HCT116 (cell line): ENCODE measurements at regions not wholly inside any gene's neighbourhood (a gene's known extent, or its start where the extent isn't known, plus 50 kb on each side); places are given as distances from the start of the nearest gene placed in this dataset.

Experiments used
- ATAC-seq: fragments of 200-7000 bp; cut with Tn5 transposase; 2 replicates; pipeline ENCODE4 v1.9.1; 2020; ENCODE audit warnings: mild to moderate bottlenecking, moderate library complexity
- BruUV-seq: library from RNA; stranded (reverse); fragments of 400-500 nt; replicated peaks from 2 replicates; lab custom pipeline; 2021; lab: Mats Ljungman, UMichigan
- CTCF ChIA-PET: fragments of 300-600 bp; sonication (Branson Sonifier 250); formaldehyde crosslinking; loops from one replicate; lab custom pipeline; 2021; ENCODE audit warnings: antibody characterized with exemption; lab: Charles Lee
- POLR2A ChIA-PET: fragments of 300-600, 350-600 bp; sonication (Branson Sonifier 250); formaldehyde crosslinking; loops from one replicate; lab custom pipeline; 2021; ENCODE audit warnings: antibody characterized with exemption; lab: Charles Lee
- RAD21 ChIA-PET, 2 experiments: fragments of 300-600 bp; sonication (Branson Sonifier 250); formaldehyde crosslinking; loops; one replicate each; lab custom pipeline; 2023; ENCODE audit warnings: low total read pairs in 2 of 2; ENCODE audit not compliant: uncharacterized antibody in 2 of 2, unreplicated experiment in 2 of 2, low non-redundant PET in 1 of 2; lab: Charles Lee
- DNase-seq: peaks from one replicate; pipeline ENCODE4 v3.0.0-alpha.2; 2010; ENCODE audit warnings: low read depth, low spot score
- H2AFZ ChIP-seq: fragments of 200-600 bp; shearing (Covaris generic), sonication (generic); 2 replicates; pipeline ENCODE4 v1.6.1; 2017; ENCODE audit warnings: low read depth, mixed run types, mixed read lengths, antibody characterized with exemption, low read length; ENCODE audit not compliant: poor library complexity, severe bottlenecking
- H3K27ac ChIP-seq: 2 replicates; pipeline ENCODE4 v1.5.1; 2012; ENCODE audit warnings: low read depth, low read length
- H3K27me3 ChIP-seq: fragments of 200-600 bp; sonication (generic); 2 replicates; pipeline ENCODE4 v1.6.1; 2016; ENCODE audit warnings: mixed run types, low read length, mixed read lengths; ENCODE audit not compliant: insufficient read depth
- H3K36me3 ChIP-seq, 2 experiments: fragments of 200-500 bp in 1 of 2; fragments of 200-600 bp in 1 of 2; sonication (Bioruptor generic) in 1 of 2; sonication (generic) in 1 of 2; 2 replicates each; pipeline versions ENCODE4 v1.5.1 to v1.6.1; 2014 to 2016; ENCODE audit warnings: low read length in 2 of 2, inconsistent platforms in 1 of 2, mixed read lengths in 1 of 2, mixed run types in 1 of 2; ENCODE audit not compliant: insufficient read depth in 2 of 2, control insufficient read depth in 1 of 2
- H3K4me1 ChIP-seq, 2 experiments: fragments of 200-600 bp in 1 of 2; sonication (generic) in 1 of 2; 2 replicates each; pipeline versions ENCODE4 v1.5.1 to v1.6.1; 2012 to 2017; ENCODE audit warnings: low read length in 2 of 2, inconsistent platforms in 1 of 2, mild to moderate bottlenecking in 1 of 2, mixed read lengths in 1 of 2, mixed run types in 1 of 2, moderate library complexity in 1 of 2; ENCODE audit not compliant: insufficient read depth in 2 of 2, control insufficient read depth in 1 of 2
- H3K4me2 ChIP-seq: fragments of 200-600 bp; sonication (generic); 2 replicates; pipeline ENCODE4 v1.6.1; 2017; ENCODE audit warnings: mixed run types, low read length, mixed read lengths
- H3K4me3 ChIP-seq, 2 experiments: fragments of 200-600 bp in 1 of 2; sonication (generic) in 1 of 2; replicated peaks in 1 of 2; 2 replicates each; pipeline ENCODE4 v1.5.1; 2011 to 2016; ENCODE audit warnings: low read length in 2 of 2, control low read depth in 1 of 2, low read depth in 1 of 2, mild to moderate bottlenecking in 1 of 2, mixed read lengths in 1 of 2, mixed run types in 1 of 2
- H3K79me2 ChIP-seq: fragments of 200-600 bp; sonication (generic); 2 replicates; pipeline ENCODE4 v1.6.1; 2017; ENCODE audit warnings: mild to moderate bottlenecking, mixed run types, low read length, moderate library complexity, mixed read lengths; ENCODE audit not compliant: insufficient read depth
- H3K9ac ChIP-seq: fragments of 200-600 bp; sonication (generic); 2 replicates; pipeline ENCODE4 v1.6.1; 2016; ENCODE audit warnings: low read length, mixed read lengths
- H3K9me2 ChIP-seq: fragments of 200-600 bp; sonication (generic), shearing (Covaris generic); 2 replicates; pipeline ENCODE4 v1.6.1; 2017; ENCODE audit warnings: mixed run types, mild to moderate bottlenecking, moderate library complexity; ENCODE audit not compliant: insufficient read depth
- H3K9me3 ChIP-seq, 2 experiments: fragments of 200-500 bp in 1 of 2; fragments of 200-600 bp in 1 of 2; sonication (Bioruptor generic) in 1 of 2; sonication (generic) in 1 of 2; 2 replicates each; pipeline ENCODE4 v1.6.1; 2014 to 2017; ENCODE audit warnings: low read length in 2 of 2, mixed read lengths in 2 of 2, inconsistent platforms in 1 of 2, low read depth in 1 of 2, mild to moderate bottlenecking in 1 of 2, mixed run types in 1 of 2, moderate library complexity in 1 of 2; ENCODE audit not compliant: control insufficient read depth in 1 of 2, insufficient read depth in 1 of 2
- H4K20me1 ChIP-seq: fragments of 200-600 bp; sonication (generic), shearing (Covaris generic); 2 replicates; pipeline ENCODE4 v1.6.1; 2017; ENCODE audit warnings: mixed run types, mild to moderate bottlenecking, moderate library complexity; ENCODE audit not compliant: insufficient read depth
- TCF7L2 ChIP-seq: IDR thresholded peaks from 2 replicates; pipeline ENCODE4 v1.7.0; 2011; ENCODE audit warnings: borderline replicate concordance, inconsistent platforms; ENCODE audit not compliant: insufficient read depth, insufficient read length; ENCODE audit errors: extremely low read depth
- intact Hi-C: fragments of 100-400 bp; cut with micrococcal nuclease; formaldehyde crosslinking; loops from 2 replicates; pipeline ENCODE4 v1.10.0; 2022
- TF ChIP-seq, protein P1 (sequence below), 3 experiments: fragments of 200-600 bp in 1 of 3; sonication (generic) in 1 of 3; IDR thresholded peaks in 2 of 3; conservative IDR thresholded peaks in 1 of 3; 2 replicates each; pipeline ENCODE4 v1.5.1; 2012 to 2017; ENCODE audit warnings: low read depth in 2 of 3, low read length in 2 of 3, antibody characterized with exemption in 1 of 3, borderline replicate concordance in 1 of 3, control low read depth in 1 of 3, mild to moderate bottlenecking in 1 of 3, mixed read lengths in 1 of 3, mixed run types in 1 of 3, moderate library complexity in 1 of 3; ENCODE audit not compliant: insufficient read depth in 1 of 3
- TF ChIP-seq, protein P2 (sequence below): IDR thresholded peaks from 2 replicates; pipeline ENCODE4 v1.6.1; 2012

DNA sequence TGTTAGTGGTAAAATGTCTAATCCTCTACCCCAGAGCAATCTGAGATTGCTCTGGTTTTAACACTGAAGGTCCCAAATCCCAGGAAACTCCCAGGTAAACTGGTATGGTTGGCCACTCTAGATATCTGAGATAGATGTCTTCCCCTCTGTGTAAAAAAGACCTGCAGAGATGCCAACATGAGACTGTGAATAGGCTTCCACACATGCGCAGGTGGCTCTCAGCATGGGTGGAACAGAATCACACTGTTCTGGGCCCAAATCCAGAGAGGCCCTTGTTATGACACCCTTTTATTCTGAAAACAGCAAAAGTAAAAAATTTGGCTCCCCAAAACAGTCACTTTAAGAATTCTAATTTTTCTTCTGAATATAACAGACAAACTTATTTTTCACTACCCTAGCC is 88.7 kb upstream of the BMP5 start (continued):
- TF ChIP-seq, protein P1, sequence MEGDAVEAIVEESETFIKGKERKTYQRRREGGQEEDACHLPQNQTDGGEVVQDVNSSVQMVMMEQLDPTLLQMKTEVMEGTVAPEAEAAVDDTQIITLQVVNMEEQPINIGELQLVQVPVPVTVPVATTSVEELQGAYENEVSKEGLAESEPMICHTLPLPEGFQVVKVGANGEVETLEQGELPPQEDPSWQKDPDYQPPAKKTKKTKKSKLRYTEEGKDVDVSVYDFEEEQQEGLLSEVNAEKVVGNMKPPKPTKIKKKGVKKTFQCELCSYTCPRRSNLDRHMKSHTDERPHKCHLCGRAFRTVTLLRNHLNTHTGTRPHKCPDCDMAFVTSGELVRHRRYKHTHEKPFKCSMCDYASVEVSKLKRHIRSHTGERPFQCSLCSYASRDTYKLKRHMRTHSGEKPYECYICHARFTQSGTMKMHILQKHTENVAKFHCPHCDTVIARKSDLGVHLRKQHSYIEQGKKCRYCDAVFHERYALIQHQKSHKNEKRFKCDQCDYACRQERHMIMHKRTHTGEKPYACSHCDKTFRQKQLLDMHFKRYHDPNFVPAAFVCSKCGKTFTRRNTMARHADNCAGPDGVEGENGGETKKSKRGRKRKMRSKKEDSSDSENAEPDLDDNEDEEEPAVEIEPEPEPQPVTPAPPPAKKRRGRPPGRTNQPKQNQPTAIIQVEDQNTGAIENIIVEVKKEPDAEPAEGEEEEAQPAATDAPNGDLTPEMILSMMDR (IDR thresholded peaks at IDR 0.05 in 2 of 3, conservative IDR thresholded peaks at IDR 0.05 in 1 of 3; ENCODE audit: borderline replicate concordance in 1 of 3, insufficient read depth in 1 of 3, low read depth in 2 of 3, low read length in 2 of 3), result no peak
- TF ChIP-seq, protein P2, sequence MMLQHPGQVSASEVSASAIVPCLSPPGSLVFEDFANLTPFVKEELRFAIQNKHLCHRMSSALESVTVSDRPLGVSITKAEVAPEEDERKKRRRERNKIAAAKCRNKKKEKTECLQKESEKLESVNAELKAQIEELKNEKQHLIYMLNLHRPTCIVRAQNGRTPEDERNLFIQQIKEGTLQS, result no peak
- TF ChIP-seq, all 23 proteins: peak for 0

DNA sequence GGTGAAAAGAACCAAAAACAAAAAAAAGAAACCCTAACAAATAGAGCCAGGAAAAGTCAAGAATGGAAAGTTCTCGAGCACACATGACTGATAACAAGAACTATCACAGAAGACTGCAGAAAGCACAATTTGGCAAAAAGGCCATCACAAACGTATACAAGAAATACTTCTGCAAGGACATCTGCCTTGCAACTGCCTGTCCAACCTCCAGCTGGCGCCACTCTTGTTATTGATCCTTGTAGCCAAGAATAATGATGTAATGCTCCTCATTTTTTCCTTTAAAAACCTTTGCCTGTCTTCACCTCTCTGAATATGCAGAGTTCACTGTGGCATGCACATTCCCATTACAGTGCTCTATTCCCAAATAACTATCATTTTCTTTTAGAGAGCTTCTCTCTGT is 87.9 kb upstream of the BMP5 start:
- Histone ChIP-seq H3K4me3 (no peak overlapping the region), H3K36me3 (no peaks in the 10 kb centered on the region), H3K9me3 (no peaks in the 10 kb centered on the region), H3K4me2 (no peak overlapping the region), H3K9ac (no peak overlapping the region), H3K79me2 (no peaks in the 10 kb centered on the region)
- BruUV-seq, result no TSS peak
- CTCF ChIA-PET, result interaction anchor here (0.8 to 1.8 kb wide), 6 partner anchors 9 to 687 kb away, joined by 3 to 13 read pairs (median 4); no protein-coding TSS in a partner anchor
- RAD21 ChIA-PET, result no interaction called here
- no peak for TF ChIP-seq TCF7L2
- TF ChIP-seq, protein P1 (IDR thresholded peaks at IDR 0.05 in 2 of 3, conservative IDR thresholded peaks at IDR 0.05 in 1 of 3; ENCODE audit: borderline replicate concordance in 1 of 3, insufficient read depth in 1 of 3, low read depth in 2 of 3, low read length in 2 of 3), result peak in 2 of 3 experiments; percentile 63 to 70; a peak in 4 of 6 replicates
- TF ChIP-seq, all 23 proteins: peak for 1
- POLR2A ChIA-PET, result no interaction called here
- Histone ChIP-seq H3K9me2 (no peaks in the 10 kb centered on the region), H3K27ac (no peak overlapping the region), H3K27me3 (no peaks in the 10 kb centered on the region), H4K20me1 (no peaks in the 10 kb centered on the region), H2AFZ (no peak overlapping the region), H3K4me1 (no peaks in the 10 kb centered on the region)
- intact Hi-C loops, result no loop called here
- ATAC-seq (peak; percentile 57; the same call in 1 of the 2 replicates), DNase-seq (peak; percentile 18)
